SH-SY5Y (cell line): ENCODE measurements at regions not wholly inside any gene's neighbourhood (a gene's known extent, or its start where the extent isn't known, plus 50 kb on each side); places are given as distances from the start of the nearest gene placed in this dataset.

Source experiments
- GATA2 ChIP-seq: IDR thresholded peaks from 2 replicates; pipeline ENCODE4 v1.6.1; 2011; ENCODE audit warnings: mild to moderate bottlenecking, low read depth, low read length
- GATA3 ChIP-seq: IDR thresholded peaks from 2 replicates; pipeline ENCODE4 v1.6.1; 2011; ENCODE audit warnings: low read depth, mild to moderate bottlenecking, low read length, moderate library complexity

DNA sequence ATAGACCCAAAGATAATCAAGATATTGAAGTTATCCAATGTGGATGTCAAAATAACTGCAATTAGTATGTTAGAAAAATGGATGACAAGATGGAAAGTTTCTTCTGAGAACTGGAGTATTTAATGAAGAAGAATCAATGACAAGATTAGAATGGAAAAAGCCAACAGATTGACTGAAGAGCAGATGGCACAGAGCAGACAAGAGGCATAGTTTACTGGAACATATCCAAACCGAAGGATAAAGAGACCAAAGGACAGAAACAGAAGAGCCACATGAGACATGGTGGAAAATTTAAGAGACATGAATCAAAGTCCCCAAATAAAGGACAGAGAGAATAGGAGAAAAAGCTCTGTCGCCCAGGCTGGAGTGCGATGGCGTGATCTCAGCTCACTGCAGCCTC is 89.6 kb upstream of the RXFP2 start:
- TF ChIP-seq GATA2 (no peak), GATA3 (no peak)
